ENCODE measurements at regions not wholly inside any gene's neighbourhood (a gene's known extent, or its start where the extent isn't known, plus 50 kb on each side); places are given as distances from the start of the nearest gene placed in this dataset.

DNA sequence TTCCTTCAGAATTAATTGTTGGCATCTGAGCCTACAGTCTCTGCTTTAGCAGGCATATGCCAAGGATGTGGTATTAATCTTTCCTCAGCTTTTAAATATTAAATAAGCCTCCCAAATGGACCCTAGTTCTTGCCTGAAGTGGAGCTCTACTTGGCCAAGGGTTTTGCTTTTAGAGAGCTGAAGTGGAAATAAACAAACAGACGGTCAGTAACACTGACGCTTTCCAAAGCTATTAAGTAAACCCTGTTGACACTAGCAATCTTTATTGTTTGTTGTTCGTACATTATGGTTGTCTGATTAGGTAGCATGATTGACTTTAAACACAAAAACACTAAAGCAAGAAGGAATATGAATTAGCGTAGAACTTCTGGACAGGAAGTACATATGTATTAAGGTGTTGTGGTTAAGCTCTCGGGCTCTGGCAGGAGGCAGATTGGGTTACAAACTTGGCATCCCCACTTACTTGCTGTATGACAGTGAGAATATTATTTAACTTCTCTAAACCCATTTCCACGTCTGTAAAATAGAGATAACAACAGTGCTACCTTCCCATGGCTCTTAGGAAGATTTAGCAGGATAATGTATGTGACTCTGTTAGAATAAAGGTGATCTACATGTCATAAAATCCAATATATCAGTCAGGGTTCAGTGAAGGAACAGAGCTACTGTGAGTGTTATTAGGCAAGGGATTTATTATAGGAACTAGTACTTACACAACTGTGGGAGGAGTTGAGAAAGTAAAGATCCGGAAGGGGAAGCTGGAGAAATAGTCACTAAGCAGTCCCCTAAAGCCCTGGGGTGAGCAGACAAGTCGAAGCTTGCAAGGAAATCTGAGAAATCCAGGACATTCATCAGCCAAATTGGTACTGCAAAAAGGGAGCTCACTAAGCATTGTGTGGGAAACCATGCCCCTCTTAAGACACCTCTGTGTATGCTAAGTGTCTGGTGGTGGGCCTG, 92.2 kb upstream of the ATF7IP start:
- no peak for DNase-seq (ENCODE audit: low read depth)
- H3K4me3 ChIP-seq (ENCODE audit: low read depth, low read length) = no peak overlapping the region
- TF ChIP-seq, protein P1, sequence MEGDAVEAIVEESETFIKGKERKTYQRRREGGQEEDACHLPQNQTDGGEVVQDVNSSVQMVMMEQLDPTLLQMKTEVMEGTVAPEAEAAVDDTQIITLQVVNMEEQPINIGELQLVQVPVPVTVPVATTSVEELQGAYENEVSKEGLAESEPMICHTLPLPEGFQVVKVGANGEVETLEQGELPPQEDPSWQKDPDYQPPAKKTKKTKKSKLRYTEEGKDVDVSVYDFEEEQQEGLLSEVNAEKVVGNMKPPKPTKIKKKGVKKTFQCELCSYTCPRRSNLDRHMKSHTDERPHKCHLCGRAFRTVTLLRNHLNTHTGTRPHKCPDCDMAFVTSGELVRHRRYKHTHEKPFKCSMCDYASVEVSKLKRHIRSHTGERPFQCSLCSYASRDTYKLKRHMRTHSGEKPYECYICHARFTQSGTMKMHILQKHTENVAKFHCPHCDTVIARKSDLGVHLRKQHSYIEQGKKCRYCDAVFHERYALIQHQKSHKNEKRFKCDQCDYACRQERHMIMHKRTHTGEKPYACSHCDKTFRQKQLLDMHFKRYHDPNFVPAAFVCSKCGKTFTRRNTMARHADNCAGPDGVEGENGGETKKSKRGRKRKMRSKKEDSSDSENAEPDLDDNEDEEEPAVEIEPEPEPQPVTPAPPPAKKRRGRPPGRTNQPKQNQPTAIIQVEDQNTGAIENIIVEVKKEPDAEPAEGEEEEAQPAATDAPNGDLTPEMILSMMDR (IDR thresholded peaks at IDR 0.05; ENCODE audit: low read depth, low read length, missing control alignments) = no peak

GRCh38 chr12:14273913-14274311, 91.6 kb upstream of the ATF7IP start:
- no peak for DNase-seq (ENCODE audit: low read depth)
- H3K4me3 ChIP-seq (ENCODE audit: low read depth, low read length) = no peak overlapping the region
- TF ChIP-seq, protein P1 (IDR thresholded peaks at IDR 0.05; ENCODE audit: low read depth, low read length, missing control alignments) = no peak

DNA sequence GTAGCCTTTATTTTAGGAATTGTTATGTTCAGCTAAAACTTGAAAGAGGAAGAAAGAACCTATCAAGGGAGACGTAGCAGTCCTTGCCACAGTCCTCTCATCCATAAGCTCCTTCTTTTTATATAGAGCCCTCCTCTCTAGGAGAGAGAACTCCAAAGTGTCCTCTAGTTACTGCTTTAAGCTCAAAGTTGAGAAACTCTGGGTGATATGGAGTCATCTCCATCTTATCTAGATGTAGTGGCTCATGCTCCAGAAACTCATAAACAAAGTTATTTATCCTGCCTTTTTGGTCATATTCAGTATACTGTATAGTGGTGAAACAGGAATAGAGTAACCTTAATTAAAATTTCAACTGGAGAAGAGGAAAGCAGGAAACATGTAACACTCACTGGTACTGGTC, 90.4 kb upstream of the ATF7IP start:
- DNase-seq (ENCODE audit: low read depth) = no peak
- TF ChIP-seq, protein P1 (IDR thresholded peaks at IDR 0.05; ENCODE audit: low read depth, low read length, missing control alignments) = no peak

DNA sequence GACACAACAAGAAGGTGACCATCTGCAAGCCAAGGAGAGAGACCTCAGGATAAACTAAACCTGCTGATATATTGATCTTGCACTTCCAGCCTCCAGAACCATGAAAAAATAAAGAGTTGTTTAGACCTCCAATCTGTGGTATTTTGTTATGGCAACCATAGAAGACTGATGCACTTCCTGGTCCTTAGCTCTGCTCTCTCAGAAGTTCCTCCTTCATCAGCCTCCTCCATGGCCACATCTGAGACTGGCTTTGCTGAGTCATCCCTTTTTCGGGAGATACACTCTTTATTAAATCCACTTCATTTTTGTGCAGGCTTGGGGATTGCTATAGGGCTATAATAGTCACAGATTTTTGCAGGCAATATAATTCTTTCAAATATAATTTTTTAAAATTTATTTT, 89.6 kb upstream of the ATF7IP start:
- no peak for DNase-seq (ENCODE audit: low read depth)
- no peak overlapping the region for H3K4me3 ChIP-seq (ENCODE audit: low read depth, low read length)
- TF ChIP-seq, protein P1 (IDR thresholded peaks at IDR 0.05; ENCODE audit: low read depth, low read length, missing control alignments) = no peak

More for the DNA sequence above, 90.4 kb upstream of the ATF7IP start:
- H3K4me3 ChIP-seq (ENCODE audit: low read depth, low read length) = no peak overlapping the region

DNA sequence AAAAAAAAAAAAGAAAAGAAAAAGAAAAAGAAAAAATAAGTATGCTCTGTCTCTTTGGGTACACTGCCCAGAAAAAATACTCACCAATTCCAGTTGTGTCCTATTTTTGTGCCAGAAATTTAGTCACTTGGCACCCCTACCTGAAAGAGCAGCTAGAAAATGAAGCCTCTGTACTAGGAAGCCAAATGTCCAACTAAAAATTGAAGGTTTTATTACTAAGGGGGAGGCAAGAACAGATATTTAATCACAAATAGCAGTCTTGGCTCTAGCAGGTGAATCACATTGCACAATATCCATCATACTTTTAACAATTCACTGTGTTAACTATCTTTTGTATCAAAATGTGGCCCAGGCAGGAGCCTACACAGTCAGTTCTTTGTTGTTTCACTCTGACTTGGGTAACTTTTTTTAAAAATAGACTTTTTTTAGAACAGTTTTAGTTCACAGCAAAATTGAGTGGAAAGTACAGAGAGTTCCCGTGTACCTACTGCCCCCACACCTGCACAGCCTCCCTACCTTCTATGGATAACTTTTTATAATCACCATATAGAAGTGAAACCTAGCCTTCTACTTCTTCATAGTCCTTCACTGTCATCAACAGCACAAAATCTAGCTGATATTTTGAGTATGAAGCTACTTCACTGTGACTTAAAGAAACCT, 87.1 kb upstream of the ATF7IP start:
- peak; percentile 64 for DNase-seq (ENCODE audit: low read depth)

DNA sequence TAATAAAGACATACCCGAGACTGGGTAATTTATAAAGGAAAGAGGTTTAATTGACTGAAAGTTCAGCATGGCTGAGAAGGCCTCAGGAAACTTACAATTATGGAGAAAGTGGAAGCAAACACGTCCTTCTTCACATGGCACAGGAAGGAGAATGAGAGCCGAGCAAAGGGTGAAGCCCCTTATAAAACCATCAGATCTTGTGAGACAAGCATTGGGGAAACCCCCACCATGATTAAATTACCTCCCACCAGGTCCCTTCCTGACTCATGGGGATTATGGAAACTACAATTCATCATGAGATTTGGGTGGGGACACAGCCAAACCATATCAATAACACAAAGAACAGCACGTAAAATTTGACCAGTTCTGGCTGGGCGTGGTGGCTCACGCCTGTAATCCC, 85.6 kb upstream of the ATF7IP start:
- DNase-seq (ENCODE audit: low read depth) = no peak
- H3K4me3 ChIP-seq (ENCODE audit: low read depth, low read length) = no peak overlapping the region
- TF ChIP-seq, protein P1 (IDR thresholded peaks at IDR 0.05; ENCODE audit: low read depth, low read length, missing control alignments) = no peak

More for the DNA sequence above, 87.1 kb upstream of the ATF7IP start:
- no peak overlapping the region for H3K4me3 ChIP-seq (ENCODE audit: low read depth, low read length)
- TF ChIP-seq, protein P1 (IDR thresholded peaks at IDR 0.05; ENCODE audit: low read depth, low read length, missing control alignments) = no peak

All from GM12864 (cell line).